Adrenal gland (tissue), 9 donors: ENCODE measurements at regions not wholly inside any gene's neighbourhood (a gene's known extent, or its start where the extent isn't known, plus 50 kb on each side); places are given as distances from the start of the nearest gene placed in this dataset.
"Not testable (repeated sequence)": the region's sequence is repeated elsewhere in the genome, so short reads cannot be mapped to it uniquely, and the experiment has no call there.

Experiments used
- DNase-seq, 7 donors: peaks; one replicate each; pipeline ENCODE4 v3.0.0-alpha.2; 2019 to 2020
- H3K27ac ChIP-seq, 5 donors: fragments of 200-600 bp; sonication (generic) in 4 of 5; 1 replicate in 3 of 5; 2 replicates in 2 of 5; pipeline versions ENCODE4 v1.5.1 to v1.8.0; 2016 to 2020; ENCODE audit warnings: mild to moderate bottlenecking in 1 of 5
- H3K27me3 ChIP-seq: fragments of 200-600 bp; 2 replicates; pipeline ENCODE4 v1.8.0; 2021
- H3K36me3 ChIP-seq, 2 donors: fragments of 200-600 bp; replicated peaks in 1 of 2; 1 replicate in 1 of 2; 2 replicates in 1 of 2; pipeline versions ENCODE4 v1.5.1 to v1.8.0; 2018 to 2022
- H3K4me1 ChIP-seq, 2 donors: fragments of 200-600 bp; replicated peaks in 1 of 2; 1 replicate in 1 of 2; 2 replicates in 1 of 2; pipeline versions ENCODE4 v1.5.1 to v1.8.0; 2018 to 2021
- H3K4me3 ChIP-seq, 4 donors: fragments of 200-600 bp; sonication (generic) in 3 of 4; one replicate each; pipeline ENCODE4 v1.5.1; 2016 to 2018
- H3K9me3 ChIP-seq, 3 donors: fragments of 200-600 bp; sonication (generic) in 1 of 3; replicated peaks in 1 of 3; 1 replicate in 2 of 3; 2 replicates in 1 of 3; pipeline versions ENCODE4 v1.5.1 to v1.8.0; 2016 to 2021
- CTCF ChIP-seq, 6 experiments: fragments of 450-650 bp in 4 of 6; fragments of 200-600 bp in 2 of 6; sonication (generic) in 1 of 6; IDR thresholded peaks; 1 replicate in 5 of 6; 2 replicates in 1 of 6; pipeline versions ENCODE4 v1.5.1 to v1.8.0; 2016 to 2021; ENCODE audit warnings: antibody characterized with exemption in 6 of 6, mild to moderate bottlenecking in 2 of 6, moderate library complexity in 1 of 6
- POLR2A ChIP-seq, 2 donors: fragments of 450-650 bp; IDR thresholded peaks; one replicate each; pipeline ENCODE4 v1.6.1; 2017; ENCODE audit warnings: antibody characterized with exemption in 2 of 2, mild to moderate bottlenecking in 2 of 2, moderate library complexity in 1 of 2
- WGBS, 4 donors: extraction: QIAGEN DNeasy Blood & Tissue Kit in 2 of 4; methylation state at CpG; one replicate each; pipeline versions ENCODE4 v1.1.5 to v1.1.7; 2013 to 2017; 5-methylcytosine and 5-hydroxymethylcytosine counted together
- intact Hi-C, 2 donors: fragments of 100-400 bp; cut with DNase I; formaldehyde crosslinking; loops; one replicate each; pipeline versions ENCODE4 v1.14.1 to v1.15.0; 2022 to 2023
- donor health status: healthy with polysubstance abuse.
- donor health status: Bipolar disorder and iron deficiency.
- donor health status: DM: yes; HTN: yes; CAD: no.
- donor health status: DM: no; HTN: no; CAD: no.
- donor health status: DM: no; HTN: no; CAD: no.

DNA sequence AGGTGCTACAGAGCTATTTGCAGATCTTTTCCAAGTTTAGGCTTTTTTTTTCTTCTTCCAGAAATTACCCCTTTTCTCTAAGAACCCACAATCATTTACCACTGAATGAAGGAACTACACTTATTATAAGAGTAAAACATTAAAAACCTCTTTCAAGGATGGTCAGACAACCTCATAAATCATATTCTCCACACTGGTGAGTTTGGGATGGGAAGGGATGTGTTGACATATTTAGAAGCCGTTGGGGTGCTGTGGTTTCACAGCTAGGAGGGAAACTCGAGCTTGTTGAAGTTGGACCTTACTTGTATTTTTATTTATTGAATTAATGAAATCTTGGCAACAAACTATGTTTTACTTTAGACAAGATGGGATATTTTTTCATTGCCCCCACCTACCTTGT is 289.4 kb upstream of the MEIS1 start:
- intact Hi-C loops, result no loop called here
- no peak overlapping the region for H3K27ac ChIP-seq
- H3K27me3 ChIP-seq, result no peaks in the 10 kb centered on the region
- H3K4me1 ChIP-seq, result no peaks in the 10 kb centered on the region
- H3K4me3 ChIP-seq, result no peak overlapping the region
- TF ChIP-seq POLR2A (IDR thresholded peaks at IDR 0.05) (no peak), CTCF (IDR thresholded peaks at IDR 0.05) (no peak)
- DNase-seq, result no peak
- no peaks in the 10 kb centered on the region for H3K9me3 ChIP-seq
- WGBS, 4 donors, result 54 to 60% (median 57%) methylated on average over 2 of the region's 2 CpGs
- H3K36me3 ChIP-seq, result no peaks in the 10 kb centered on the region

- H3K9me3 ChIP-seq, H3K27me3 ChIP-seq, H3K4me3 ChIP-seq, intact Hi-C loops, H3K4me1 ChIP-seq, H3K27ac ChIP-seq, H3K36me3 ChIP-seq, DNase-seq: not testable (repeated sequence)
- 80 to 94% (median 86%) methylated on average over 1 to 7 of the region's 7 CpGs for WGBS, 4 donors
Observed at GRCh38 chr2:66144324-66144723, 290.6 kb upstream of the MEIS1 start.

- Histone ChIP-seq H3K27me3 (no peaks in the 10 kb centered on the region), H3K4me1 (no peaks in the 10 kb centered on the region), H3K9me3 (no peaks in the 10 kb centered on the region), H3K27ac (no peak overlapping the region), H3K4me3 (no peak overlapping the region), H3K36me3 (no peaks in the 10 kb centered on the region)
- TF ChIP-seq POLR2A (IDR thresholded peaks at IDR 0.05), result no peak
- no peak for TF ChIP-seq CTCF (IDR thresholded peaks at IDR 0.05)
- WGBS, 4 donors, result 78 to 85% (median 83%) methylated on average over 5 of the region's 5 CpGs
- DNase-seq, result no peak
- intact Hi-C loops, result no loop called here
Observed at GRCh38 chr2:66137606-66138130, 297.3 kb upstream of the MEIS1 start.

DNA sequence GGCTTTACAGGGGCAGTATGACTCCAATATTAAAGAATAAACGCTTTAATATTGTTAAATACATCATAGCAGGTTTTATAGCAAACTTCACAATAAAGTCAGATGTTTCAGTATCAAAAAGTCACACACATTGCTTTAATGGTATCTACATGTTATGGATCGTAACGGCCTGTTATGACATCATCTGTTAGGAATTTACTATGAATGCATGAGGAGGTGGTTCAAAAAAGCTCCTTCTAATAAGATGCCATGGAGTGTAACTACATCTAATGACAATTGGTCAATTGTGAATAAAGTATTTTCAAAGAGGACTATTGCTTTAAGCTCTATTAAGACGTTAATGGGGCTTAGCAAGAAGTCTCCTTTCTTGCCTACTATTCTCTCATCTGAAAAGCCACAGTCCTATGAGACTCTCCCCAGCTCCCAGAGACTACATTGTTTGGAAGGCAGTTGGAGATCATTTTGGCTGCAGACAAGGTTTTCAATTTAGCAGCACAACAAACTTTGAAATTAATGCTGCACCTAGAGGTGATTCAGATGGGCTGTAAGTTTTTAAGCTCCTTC is 300.7 kb upstream of the MEIS1 start:
- H3K9me3 ChIP-seq, result no peaks in the 10 kb centered on the region
- no peaks in the 10 kb centered on the region for H3K36me3 ChIP-seq
- 69 to 79% (median 76%) methylated on average over 4 of the region's 4 CpGs for WGBS, 4 donors
- intact Hi-C loops, result no loop called here
- TF ChIP-seq POLR2A (IDR thresholded peaks at IDR 0.05) (no peak), CTCF (IDR thresholded peaks at IDR 0.05) (no peak)
- no peak overlapping the region for H3K27ac ChIP-seq
- DNase-seq, result no peak
- no peaks in the 10 kb centered on the region for H3K27me3 ChIP-seq
- no peak overlapping the region for H3K4me3 ChIP-seq
- no peaks in the 10 kb centered on the region for H3K4me1 ChIP-seq

GRCh38 chr2:66127656-66128055 is 307.3 kb upstream of the MEIS1 start:
- DNase-seq, result no peak
- no peaks in the 10 kb centered on the region for H3K4me1 ChIP-seq
- H3K27ac ChIP-seq, result no peak overlapping the region
- no peaks in the 10 kb centered on the region for H3K27me3 ChIP-seq
- intact Hi-C loops, result no loop called here
- TF ChIP-seq POLR2A (IDR thresholded peaks at IDR 0.05), result no peak
- no peak for TF ChIP-seq CTCF (IDR thresholded peaks at IDR 0.05)
- no peaks in the 10 kb centered on the region for H3K9me3 ChIP-seq
- no peak overlapping the region for H3K4me3 ChIP-seq
- WGBS, 4 donors, result 85 to 93% (median 89%) methylated on average over 6 of the region's 6 CpGs
- no peaks in the 10 kb centered on the region for H3K36me3 ChIP-seq
